Neural cell (in vitro differentiated cells): ENCODE measurements at regions not wholly inside any gene's neighbourhood (a gene's known extent, or its start where the extent isn't known, plus 50 kb on each side); places are given as distances from the start of the nearest gene placed in this dataset.

Source experiments
- EZH2 ChIP-seq: fragments of 200-600, 300-800 bp; shearing (Covaris generic), sonication (generic); IDR thresholded peaks from 2 replicates; pipeline ENCODE4 v1.6.1; 2014; ENCODE audit warnings: antibody characterized with exemption, low read length, borderline replicate concordance, mild to moderate bottlenecking; ENCODE audit not compliant: insufficient read depth, poor library complexity, severe bottlenecking
- POLR2AphosphoS5 ChIP-seq: IDR thresholded peaks from 2 replicates; pipeline ENCODE4 v1.6.1; 2012
- TAF1 ChIP-seq: IDR thresholded peaks from 2 replicates; pipeline ENCODE4 v1.6.1; 2012; ENCODE audit warnings: low read depth
- TF ChIP-seq, protein P1 (sequence below): fragments of 450-650 bp; IDR thresholded peaks from 2 replicates; pipeline ENCODE4 v1.5.1; 2014; ENCODE audit warnings: antibody characterized with exemption, mild to moderate bottlenecking, moderate library complexity; ENCODE audit not compliant: poor library complexity, severe bottlenecking

DNA sequence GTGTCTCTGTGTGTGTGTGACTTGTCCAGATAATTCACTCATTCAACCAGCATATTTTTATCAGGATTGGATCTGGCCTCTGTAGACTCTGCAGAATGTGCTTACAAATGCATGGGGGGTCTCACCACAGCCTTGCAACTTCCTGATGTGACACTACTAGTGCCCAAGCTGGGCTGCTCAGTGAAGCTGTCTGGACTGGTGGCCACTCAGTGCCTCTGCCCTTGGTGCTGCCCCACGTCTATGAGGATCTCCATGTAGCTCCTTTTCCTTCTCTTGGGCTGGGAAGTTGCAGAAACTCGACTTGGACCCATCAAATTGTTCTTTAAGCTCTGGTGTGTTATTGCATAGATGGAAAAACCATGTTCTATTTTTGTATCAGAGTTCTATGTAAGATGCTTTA is 75.8 kb downstream of the NRN1 start:
- TF ChIP-seq EZH2 (no peak), POLR2AphosphoS5 (no peak), TAF1 (no peak)
- TF ChIP-seq, protein P1, sequence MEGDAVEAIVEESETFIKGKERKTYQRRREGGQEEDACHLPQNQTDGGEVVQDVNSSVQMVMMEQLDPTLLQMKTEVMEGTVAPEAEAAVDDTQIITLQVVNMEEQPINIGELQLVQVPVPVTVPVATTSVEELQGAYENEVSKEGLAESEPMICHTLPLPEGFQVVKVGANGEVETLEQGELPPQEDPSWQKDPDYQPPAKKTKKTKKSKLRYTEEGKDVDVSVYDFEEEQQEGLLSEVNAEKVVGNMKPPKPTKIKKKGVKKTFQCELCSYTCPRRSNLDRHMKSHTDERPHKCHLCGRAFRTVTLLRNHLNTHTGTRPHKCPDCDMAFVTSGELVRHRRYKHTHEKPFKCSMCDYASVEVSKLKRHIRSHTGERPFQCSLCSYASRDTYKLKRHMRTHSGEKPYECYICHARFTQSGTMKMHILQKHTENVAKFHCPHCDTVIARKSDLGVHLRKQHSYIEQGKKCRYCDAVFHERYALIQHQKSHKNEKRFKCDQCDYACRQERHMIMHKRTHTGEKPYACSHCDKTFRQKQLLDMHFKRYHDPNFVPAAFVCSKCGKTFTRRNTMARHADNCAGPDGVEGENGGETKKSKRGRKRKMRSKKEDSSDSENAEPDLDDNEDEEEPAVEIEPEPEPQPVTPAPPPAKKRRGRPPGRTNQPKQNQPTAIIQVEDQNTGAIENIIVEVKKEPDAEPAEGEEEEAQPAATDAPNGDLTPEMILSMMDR: no peak
